Suppressor macrophage treated with lipopolysaccharide for 4 hours (primary cell): ENCODE measurements at regions not wholly inside any gene's neighbourhood (a gene's known extent, or its start where the extent isn't known, plus 50 kb on each side); places are given as distances from the start of the nearest gene placed in this dataset.

Source experiments
- DNase-seq: peaks from one replicate; pipeline ENCODE4 v3.0.0-alpha.2; 2020

GRCh38 chr5:174414315-174414710, 310.1 kb upstream of the MSX2 start:
- no peak for DNase-seq

GRCh38 chr5:174418809-174419539, 305.4 kb upstream of the MSX2 start:
- no peak for DNase-seq

DNA sequence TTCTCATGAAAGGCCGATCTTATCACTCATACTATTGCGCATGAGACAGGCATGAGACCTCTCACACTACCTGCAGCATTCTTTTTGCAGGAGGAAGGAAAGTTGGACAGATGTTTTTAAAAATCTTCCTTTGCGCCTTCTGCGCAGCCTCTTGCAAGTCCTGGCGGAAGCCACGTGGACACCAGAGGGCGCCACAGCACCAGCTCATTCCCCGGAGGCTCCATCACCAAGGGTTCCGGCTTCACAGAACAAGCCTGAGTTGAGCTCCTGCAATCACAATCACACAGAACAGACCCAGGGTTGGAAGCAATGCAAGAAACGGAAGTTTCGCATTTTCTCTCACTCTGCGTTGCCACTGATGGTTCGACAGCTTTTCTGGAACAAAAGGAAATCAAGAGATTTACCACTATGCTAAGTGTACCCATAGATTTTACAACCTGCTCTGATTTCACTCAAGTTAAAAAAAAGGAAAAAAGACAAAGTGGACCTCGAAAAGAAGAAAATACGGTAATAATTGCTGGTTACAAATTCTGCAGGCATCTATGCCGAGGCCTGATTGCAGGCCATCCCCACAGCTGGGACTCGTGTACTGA, 304.7 kb upstream of the MSX2 start:
- peak; percentile 89 for DNase-seq

- DNase-seq = no peak
Observed at GRCh38 chr5:174420651-174421407, 303.6 kb upstream of the MSX2 start.

GRCh38 chr5:174421408-174421805, 303.0 kb upstream of the MSX2 start:
- no peak for DNase-seq

DNA sequence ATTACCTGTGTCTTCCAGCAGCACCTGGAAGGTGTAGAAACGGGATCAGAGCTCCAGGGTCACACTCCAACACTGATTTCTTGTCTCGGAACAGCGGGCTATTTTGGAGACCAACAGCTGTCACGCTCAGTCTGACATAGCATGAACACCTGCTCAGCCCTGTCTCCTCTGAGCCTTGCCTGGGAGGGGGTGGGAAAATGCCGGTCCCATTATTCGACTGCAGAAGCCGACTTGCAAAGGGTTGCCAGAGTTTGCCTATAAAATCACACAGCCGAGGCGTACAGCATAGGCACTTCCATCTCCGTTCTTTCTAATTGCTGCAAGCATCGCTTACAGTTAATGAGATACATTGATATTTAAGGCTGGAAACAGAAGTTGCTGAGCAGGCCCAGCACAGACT, 300.8 kb upstream of the MSX2 start:
- DNase-seq = no peak

GRCh38 chr5:174424219-174425053, 299.9 kb upstream of the MSX2 start:
- DNase-seq = no peak

DNA sequence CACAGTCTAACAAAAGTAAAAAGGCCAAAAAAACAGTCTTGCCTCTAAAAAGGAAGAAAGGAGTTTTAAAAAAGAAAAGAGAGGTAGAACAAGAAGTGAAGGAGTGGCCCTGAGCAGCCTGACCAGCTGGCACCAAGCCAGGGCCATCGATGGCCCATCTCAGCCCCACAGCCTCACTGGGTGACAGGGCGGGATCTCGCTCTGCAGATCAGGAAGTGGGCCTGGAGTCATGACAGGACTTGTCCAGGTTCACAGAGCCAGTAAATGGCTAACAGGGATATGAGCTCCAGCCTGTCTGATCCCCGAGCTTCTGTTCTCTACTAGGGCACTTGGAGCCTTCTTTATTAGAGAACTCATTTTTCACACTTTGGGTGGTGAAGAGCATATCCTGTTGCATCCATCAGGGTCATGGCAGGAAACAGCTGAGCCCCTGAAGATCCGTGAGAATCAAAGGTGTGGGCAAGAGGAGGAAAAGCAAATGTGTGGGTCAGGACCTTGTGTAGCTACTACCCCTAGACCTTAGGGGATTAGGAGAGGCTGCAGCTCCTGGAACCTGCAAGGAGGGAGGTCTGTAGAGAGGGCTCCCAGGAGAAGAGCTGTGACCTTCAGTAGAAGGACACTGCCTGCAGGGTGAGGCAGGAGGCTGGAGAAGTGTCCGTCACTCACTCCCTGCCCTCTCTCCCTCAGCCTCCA, 299.0 kb upstream of the MSX2 start:
- no peak for DNase-seq

DNA sequence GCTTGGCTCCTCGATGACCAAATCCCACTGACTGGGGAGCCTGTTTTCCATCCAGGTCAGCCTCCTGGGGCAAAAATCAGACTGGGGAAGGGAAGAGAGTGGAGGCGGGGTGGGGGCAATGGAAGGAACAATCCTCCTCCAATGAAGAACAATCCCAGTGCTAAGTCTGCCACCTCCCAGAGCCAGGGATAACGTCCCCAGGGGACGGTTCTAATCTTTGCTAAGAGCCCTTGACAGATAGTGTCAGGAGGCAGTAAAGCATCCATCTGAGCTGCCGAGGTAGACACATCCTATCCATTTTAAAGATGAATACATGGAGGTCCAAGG, 298.5 kb upstream of the MSX2 start:
- DNase-seq = no peak

GRCh38 chr5:174426388-174426787, 298.0 kb upstream of the MSX2 start:
- no peak for DNase-seq

- no peak for DNase-seq
Observed at GRCh38 chr5:174426851-174427250, 297.5 kb upstream of the MSX2 start.

DNA sequence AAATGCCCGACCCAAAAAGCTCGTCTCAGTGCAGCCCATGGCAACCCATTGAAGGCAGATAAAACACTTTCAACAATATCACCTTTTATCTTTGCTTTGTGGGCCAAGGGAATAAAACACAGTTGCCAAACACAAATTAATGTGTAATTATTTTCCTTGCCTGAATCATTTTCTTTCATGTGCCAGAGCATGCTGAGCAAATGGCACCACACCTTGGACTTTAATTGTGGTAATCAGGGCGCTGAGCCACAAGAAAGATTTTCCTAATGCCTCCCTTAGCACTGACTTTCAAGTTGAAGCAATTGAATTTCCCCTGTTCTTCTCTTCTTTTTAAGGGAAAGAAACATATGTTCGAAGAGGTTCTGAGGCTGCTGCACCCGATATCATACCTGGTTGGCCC, 297.1 kb upstream of the MSX2 start:
- no peak for DNase-seq

GRCh38 chr5:174428895-174429294, 295.5 kb upstream of the MSX2 start:
- DNase-seq = no peak

GRCh38 chr5:174430940-174431339, 293.4 kb upstream of the MSX2 start:
- no peak for DNase-seq

DNA sequence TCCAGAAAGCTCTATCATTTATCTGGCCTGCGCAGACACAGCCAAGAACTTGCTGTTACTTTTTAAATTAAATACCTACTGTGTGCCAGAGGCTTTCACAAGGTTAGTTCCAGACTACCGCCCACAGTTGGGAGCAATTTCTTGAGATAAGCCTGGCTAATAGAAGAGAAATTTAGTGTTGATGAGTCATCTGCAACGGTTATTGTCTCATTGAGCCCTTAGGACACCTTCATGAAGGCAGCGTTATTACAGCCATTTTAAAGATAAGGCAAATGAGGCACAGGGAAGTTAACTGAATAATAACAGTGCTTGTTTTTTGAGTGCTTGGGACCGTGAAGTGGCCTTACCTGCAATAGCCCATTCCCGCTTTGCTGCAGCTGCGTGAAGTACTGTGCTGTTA, 292.9 kb upstream of the MSX2 start:
- no peak for DNase-seq

DNA sequence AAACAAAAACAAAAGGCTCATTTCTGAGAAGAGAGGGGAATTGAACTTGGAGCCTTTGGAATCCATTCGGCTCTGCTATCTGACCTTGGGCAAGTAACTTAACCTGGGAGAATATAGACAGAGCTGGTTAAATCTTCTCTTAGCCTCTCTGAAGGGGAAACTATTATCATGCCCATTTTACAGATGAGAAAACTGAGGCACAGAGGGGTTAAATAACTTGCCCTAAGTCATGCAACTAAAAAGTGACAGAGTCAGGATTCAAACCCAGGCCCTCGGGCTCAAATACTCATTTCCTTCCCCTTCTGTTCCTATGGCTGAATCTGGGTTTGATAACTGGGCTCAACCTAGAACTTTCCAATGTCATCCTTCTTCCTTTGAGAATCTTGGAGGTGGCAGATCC, 291.3 kb upstream of the MSX2 start:
- DNase-seq = no peak

DNA sequence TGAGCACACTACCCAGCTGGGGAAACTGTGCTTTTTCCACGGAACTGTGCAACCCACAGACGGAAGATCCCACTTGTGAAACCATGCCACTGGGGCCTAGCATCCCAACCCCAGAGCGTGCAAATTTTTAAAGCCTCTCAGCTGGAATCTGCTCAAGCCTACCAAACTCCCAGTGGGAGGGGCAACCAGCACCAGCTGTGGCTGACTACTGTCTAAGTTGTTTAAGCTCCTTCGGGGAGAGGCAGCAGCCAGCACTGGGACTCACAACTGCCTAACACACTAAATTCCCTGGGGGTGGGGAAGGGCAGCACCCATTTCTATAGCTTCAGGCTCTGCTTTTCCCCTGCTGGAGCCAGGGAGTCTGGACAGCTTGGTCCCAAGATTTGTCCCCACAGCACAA, 287.6 kb upstream of the MSX2 start:
- DNase-seq = no peak

GRCh38 chr5:174444479-174445188, 279.7 kb upstream of the MSX2 start:
- no peak for DNase-seq

GRCh38 chr5:174446446-174446845, 277.9 kb upstream of the MSX2 start:
- no peak for DNase-seq

GRCh38 chr5:174446988-174447387, 277.4 kb upstream of the MSX2 start:
- no peak for DNase-seq

GRCh38 chr5:174448041-174448440, 276.3 kb upstream of the MSX2 start:
- DNase-seq = no peak

DNA sequence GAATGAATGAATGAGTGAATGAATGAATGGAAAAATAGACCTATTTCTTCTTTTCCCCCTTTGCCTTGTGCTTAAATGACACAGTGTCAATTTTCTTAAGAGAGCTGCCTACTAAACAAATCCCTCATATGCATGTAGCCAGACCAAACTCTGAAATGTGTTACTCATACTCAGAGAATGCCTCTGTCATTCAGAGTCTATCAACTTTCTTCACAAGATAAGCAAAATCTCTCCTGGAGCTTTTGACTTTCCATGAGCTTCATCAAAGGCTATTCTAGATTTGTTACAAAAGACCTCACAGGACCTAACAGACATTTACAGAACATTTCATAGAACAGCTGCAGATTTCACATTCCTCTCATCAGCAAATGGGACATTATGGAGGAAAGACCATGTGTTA, 275.7 kb upstream of the MSX2 start:
- DNase-seq = no peak
